SK-N-SH treated with all-trans-retinoic acid at 6 μM for 48 hours (cell line): ENCODE measurements at regions not wholly inside any gene's neighbourhood (a gene's known extent, or its start where the extent isn't known, plus 50 kb on each side); places are given as distances from the start of the nearest gene placed in this dataset.

Experiments used
- ATAC-seq: fragments of 200-7000 bp; cut with Tn5 transposase; 3 replicates; pipeline ENCODE4 v1.9.1; 2020; ENCODE audit warnings: mild to moderate bottlenecking, moderate library complexity
- ARNTL ChIP-seq: fragments of 450-650 bp; formaldehyde crosslinking; IDR thresholded peaks from 2 replicates; pipeline ENCODE4 v1.5.0; 2020; ENCODE audit warnings: low read depth, mild to moderate bottlenecking, moderate library complexity, borderline replicate concordance
- BACH2 ChIP-seq: fragments of 250-450 bp; sonication (Bioruptor Pico); IDR thresholded peaks from 2 replicates; pipeline ENCODE4 v1.9.0; 2021; ENCODE audit warnings: mild to moderate bottlenecking, borderline replicate concordance
- CSDC2 ChIP-seq: fragments of 250-450 bp; sonication (Bioruptor Pico); IDR thresholded peaks from 2 replicates; pipeline ENCODE4 v1.5.0; 2020; ENCODE audit warnings: mild to moderate bottlenecking, moderate library complexity
- ESRRG ChIP-seq: fragments of 250-450 bp; sonication (Bioruptor Pico); IDR thresholded peaks from 2 replicates; pipeline ENCODE4 v1.6.1; 2021; ENCODE audit warnings: mild to moderate bottlenecking
- GLIS3 ChIP-seq: fragments of 250-450 bp; sonication (Bioruptor Pico); IDR thresholded peaks from 2 replicates; pipeline ENCODE4 v1.5.0; 2020; ENCODE audit warnings: mild to moderate bottlenecking, moderate library complexity
- ISL1 ChIP-seq: fragments of 250-450 bp; sonication (Bioruptor Pico); IDR thresholded peaks from 2 replicates; pipeline ENCODE4 v2.1.2; 2022; ENCODE audit warnings: mild to moderate bottlenecking, moderate library complexity
- OSR1 ChIP-seq: fragments of 250-450 bp; sonication (Bioruptor Pico); IDR thresholded peaks from 2 replicates; pipeline ENCODE4 v1.8.0; 2022; ENCODE audit warnings: moderate library complexity, mild to moderate bottlenecking, inconsistent platforms
- PPARA ChIP-seq: fragments of 250-450 bp; sonication (Bioruptor Pico); IDR thresholded peaks from 2 replicates; pipeline ENCODE4 v1.5.0; 2020; ENCODE audit warnings: mild to moderate bottlenecking, borderline replicate concordance
- SNAI2 ChIP-seq: fragments of 250-450 bp; sonication (Bioruptor Pico); IDR thresholded peaks from 2 replicates; pipeline ENCODE4 v1.5.0; 2020; ENCODE audit warnings: mild to moderate bottlenecking, moderate library complexity
- TCF4 ChIP-seq: fragments of 250-450 bp; sonication (Bioruptor Pico); IDR thresholded peaks from 2 replicates; pipeline ENCODE4 v1.8.0; 2021; ENCODE audit warnings: mild to moderate bottlenecking, moderate library complexity, borderline replicate concordance
- TOX ChIP-seq: fragments of 250-450 bp; sonication (Bioruptor Pico); IDR thresholded peaks from 2 replicates; pipeline ENCODE4 v1.8.0; 2021; ENCODE audit warnings: mild to moderate bottlenecking, moderate library complexity, borderline replicate concordance
- ZC3H10 ChIP-seq: fragments of 250-450 bp; sonication (Bioruptor Pico); IDR thresholded peaks from 2 replicates; pipeline ENCODE4 v1.5.1; 2021; ENCODE audit warnings: mild to moderate bottlenecking, moderate library complexity
- ZFP3 ChIP-seq: fragments of 250-450 bp; sonication (Bioruptor Pico); IDR thresholded peaks from 2 replicates; pipeline ENCODE4 v1.5.0; 2020; ENCODE audit warnings: mild to moderate bottlenecking, moderate library complexity
- ZFP30 ChIP-seq: fragments of 450-650 bp; formaldehyde crosslinking; IDR thresholded peaks from 2 replicates; pipeline ENCODE4 v1.5.0; 2022; ENCODE audit warnings: mild to moderate bottlenecking, moderate library complexity
- ZNF565 ChIP-seq: fragments of 450-650 bp; formaldehyde crosslinking; conservative IDR thresholded peaks from 2 replicates; pipeline ENCODE4 v1.5.0; 2020; ENCODE audit warnings: low read depth, mild to moderate bottlenecking, moderate library complexity
- ZNF70 ChIP-seq: fragments of 450-650 bp; formaldehyde crosslinking; IDR thresholded peaks from 2 replicates; pipeline ENCODE4 v1.5.0; 2020; ENCODE audit warnings: mild to moderate bottlenecking, moderate library complexity
- ZNF8 ChIP-seq: fragments of 450-650 bp; formaldehyde crosslinking; IDR thresholded peaks from 2 replicates; pipeline ENCODE4 v1.5.0; 2020; ENCODE audit warnings: mild to moderate bottlenecking, moderate library complexity
- TF ChIP-seq, protein P1 (sequence below): fragments of 250-450 bp; sonication (Bioruptor Pico); IDR thresholded peaks from 2 replicates; pipeline ENCODE4 v1.5.1; 2020; ENCODE audit warnings: low read depth, mild to moderate bottlenecking, moderate library complexity
- TF ChIP-seq, protein P2 (sequence below): fragments of 250-450 bp; sonication (Bioruptor Pico); IDR thresholded peaks from 2 replicates; pipeline ENCODE4 v1.8.0; 2021; ENCODE audit warnings: low read depth, mild to moderate bottlenecking, moderate library complexity, borderline replicate concordance
- TF ChIP-seq, protein P3 (sequence below): fragments of 250-450 bp; sonication (Bioruptor Pico); IDR thresholded peaks from 2 replicates; pipeline ENCODE4 v1.5.1; 2021; ENCODE audit warnings: mild to moderate bottlenecking, moderate library complexity
- TF ChIP-seq, protein P4 (sequence below): fragments of 250-450 bp; sonication (Bioruptor Pico); IDR thresholded peaks from 2 replicates; pipeline ENCODE4 v1.8.0; 2020; ENCODE audit warnings: mild to moderate bottlenecking, moderate library complexity, borderline replicate concordance
- TF ChIP-seq, protein P5 (sequence below): fragments of 250-450 bp; sonication (Bioruptor Pico); IDR thresholded peaks from 2 replicates; pipeline ENCODE4 v1.5.0; 2020; ENCODE audit warnings: mild to moderate bottlenecking, moderate library complexity

DNA sequence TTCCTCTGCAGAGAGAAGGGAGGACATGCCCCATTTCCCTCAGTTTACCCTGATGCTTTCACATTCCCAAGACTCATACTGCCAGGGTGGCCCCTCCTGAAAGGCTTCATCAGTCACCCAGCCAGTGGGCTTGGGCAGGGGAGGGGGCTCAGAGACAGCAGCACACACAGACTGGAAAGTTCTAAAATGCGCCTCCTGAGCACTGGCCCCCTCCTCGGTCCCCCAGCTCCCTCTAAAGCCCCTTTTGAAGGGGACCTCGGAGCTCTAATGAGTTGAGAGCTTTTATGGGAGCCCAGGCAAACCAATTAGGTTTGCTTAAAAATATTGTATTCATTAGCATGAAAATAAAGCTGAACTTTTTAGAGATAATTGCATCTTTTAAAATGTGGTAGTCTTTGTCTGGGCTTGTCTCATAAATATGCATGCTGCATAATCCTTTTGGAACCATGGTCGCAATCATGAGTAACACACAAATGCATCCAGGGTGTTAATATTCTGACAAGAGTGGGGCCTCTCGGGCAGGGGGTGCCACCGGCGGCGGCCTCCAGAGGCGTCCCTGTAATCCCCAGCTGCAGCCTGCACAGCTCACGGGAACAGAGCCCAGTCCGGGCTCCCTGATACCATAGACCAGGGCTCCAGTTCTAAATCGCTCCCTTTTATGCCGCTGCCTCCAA lies 78.5 kb downstream of the RPLP1 start:
- ATAC-seq, result no peak
- TF ChIP-seq ARNTL, result no peak
- TF ChIP-seq ZFP3, result no peak
- no peak for TF ChIP-seq GLIS3
- TF ChIP-seq ZFP30 (CRISPR knock-in tag), result no peak
- no peak for TF ChIP-seq SNAI2 (CRISPR knock-in tag)
- no peak for TF ChIP-seq BACH2
- TF ChIP-seq, protein P1, sequence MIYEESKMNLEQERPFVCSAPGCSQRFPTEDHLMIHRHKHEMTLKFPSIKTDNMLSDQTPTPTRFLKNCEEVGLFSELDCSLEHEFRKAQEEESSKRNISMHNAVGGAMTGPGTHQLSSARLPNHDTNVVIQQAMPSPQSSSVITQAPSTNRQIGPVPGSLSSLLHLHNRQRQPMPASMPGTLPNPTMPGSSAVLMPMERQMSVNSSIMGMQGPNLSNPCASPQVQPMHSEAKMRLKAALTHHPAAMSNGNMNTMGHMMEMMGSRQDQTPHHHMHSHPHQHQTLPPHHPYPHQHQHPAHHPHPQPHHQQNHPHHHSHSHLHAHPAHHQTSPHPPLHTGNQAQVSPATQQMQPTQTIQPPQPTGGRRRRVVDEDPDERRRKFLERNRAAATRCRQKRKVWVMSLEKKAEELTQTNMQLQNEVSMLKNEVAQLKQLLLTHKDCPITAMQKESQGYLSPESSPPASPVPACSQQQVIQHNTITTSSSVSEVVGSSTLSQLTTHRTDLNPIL (CRISPR knock-in tag), result no peak
- TF ChIP-seq, protein P2, sequence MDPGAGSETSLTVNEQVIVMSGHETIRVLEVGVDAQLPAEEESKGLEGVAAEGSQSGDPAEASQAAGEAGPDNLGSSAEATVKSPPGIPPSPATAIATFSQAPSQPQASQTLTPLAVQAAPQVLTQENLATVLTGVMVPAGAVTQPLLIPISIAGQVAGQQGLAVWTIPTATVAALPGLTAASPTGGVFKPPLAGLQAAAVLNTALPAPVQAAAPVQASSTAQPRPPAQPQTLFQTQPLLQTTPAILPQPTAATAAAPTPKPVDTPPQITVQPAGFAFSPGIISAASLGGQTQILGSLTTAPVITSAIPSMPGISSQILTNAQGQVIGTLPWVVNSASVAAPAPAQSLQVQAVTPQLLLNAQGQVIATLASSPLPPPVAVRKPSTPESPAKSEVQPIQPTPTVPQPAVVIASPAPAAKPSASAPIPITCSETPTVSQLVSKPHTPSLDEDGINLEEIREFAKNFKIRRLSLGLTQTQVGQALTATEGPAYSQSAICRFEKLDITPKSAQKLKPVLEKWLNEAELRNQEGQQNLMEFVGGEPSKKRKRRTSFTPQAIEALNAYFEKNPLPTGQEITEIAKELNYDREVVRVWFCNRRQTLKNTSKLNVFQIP, result no peak
- TF ChIP-seq ZNF70 (CRISPR knock-in tag), result no peak
- TF ChIP-seq CSDC2 (CRISPR knock-in tag), result no peak
- TF ChIP-seq ISL1 (CRISPR knock-in tag), result no peak
- TF ChIP-seq PPARA, result no peak
- TF ChIP-seq, protein P3, sequence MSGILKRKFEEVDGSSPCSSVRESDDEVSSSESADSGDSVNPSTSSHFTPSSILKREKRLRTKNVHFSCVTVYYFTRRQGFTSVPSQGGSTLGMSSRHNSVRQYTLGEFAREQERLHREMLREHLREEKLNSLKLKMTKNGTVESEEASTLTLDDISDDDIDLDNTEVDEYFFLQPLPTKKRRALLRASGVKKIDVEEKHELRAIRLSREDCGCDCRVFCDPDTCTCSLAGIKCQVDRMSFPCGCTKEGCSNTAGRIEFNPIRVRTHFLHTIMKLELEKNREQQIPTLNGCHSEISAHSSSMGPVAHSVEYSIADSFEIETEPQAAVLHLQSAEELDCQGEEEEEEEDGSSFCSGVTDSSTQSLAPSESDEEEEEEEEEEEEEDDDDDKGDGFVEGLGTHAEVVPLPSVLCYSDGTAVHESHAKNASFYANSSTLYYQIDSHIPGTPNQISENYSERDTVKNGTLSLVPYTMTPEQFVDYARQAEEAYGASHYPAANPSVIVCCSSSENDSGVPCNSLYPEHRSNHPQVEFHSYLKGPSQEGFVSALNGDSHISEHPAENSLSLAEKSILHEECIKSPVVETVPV (CRISPR knock-in tag), result no peak
- no peak for TF ChIP-seq ESRRG (CRISPR knock-in tag)
- no peak for TF ChIP-seq ZNF565 (CRISPR knock-in tag)
- TF ChIP-seq, protein P4, sequence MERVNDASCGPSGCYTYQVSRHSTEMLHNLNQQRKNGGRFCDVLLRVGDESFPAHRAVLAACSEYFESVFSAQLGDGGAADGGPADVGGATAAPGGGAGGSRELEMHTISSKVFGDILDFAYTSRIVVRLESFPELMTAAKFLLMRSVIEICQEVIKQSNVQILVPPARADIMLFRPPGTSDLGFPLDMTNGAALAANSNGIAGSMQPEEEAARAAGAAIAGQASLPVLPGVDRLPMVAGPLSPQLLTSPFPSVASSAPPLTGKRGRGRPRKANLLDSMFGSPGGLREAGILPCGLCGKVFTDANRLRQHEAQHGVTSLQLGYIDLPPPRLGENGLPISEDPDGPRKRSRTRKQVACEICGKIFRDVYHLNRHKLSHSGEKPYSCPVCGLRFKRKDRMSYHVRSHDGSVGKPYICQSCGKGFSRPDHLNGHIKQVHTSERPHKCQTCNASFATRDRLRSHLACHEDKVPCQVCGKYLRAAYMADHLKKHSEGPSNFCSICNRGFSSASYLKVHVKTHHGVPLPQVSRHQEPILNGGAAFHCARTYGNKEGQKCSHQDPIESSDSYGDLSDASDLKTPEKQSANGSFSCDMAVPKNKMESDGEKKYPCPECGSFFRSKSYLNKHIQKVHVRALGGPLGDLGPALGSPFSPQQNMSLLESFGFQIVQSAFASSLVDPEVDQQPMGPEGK (CRISPR knock-in tag), result no peak
- no peak for TF ChIP-seq ZNF8 (CRISPR knock-in tag)
- no peak for TF ChIP-seq TCF4 (CRISPR knock-in tag)
- TF ChIP-seq ZC3H10, result no peak
- TF ChIP-seq TOX (CRISPR knock-in tag), result no peak

- TF ChIP-seq, protein P1 (CRISPR knock-in tag), result no peak
- no peak for TF ChIP-seq TCF4 (CRISPR knock-in tag)
- no peak for TF ChIP-seq CSDC2 (CRISPR knock-in tag)
- TF ChIP-seq PPARA, result no peak
- no peak for TF ChIP-seq ZC3H10
- no peak for ATAC-seq
Measured at GRCh38 chr15:69531665-69532027, 79.0 kb downstream of the RPLP1 start.

- no peak for ATAC-seq
- TF ChIP-seq TOX (CRISPR knock-in tag), result no peak
- TF ChIP-seq ARNTL, result no peak
- TF ChIP-seq ZNF70 (CRISPR knock-in tag), result no peak
- no peak for TF ChIP-seq ISL1 (CRISPR knock-in tag)
- TF ChIP-seq TCF4 (CRISPR knock-in tag), result no peak
- TF ChIP-seq, all 23 proteins: peak for 0
Measured at GRCh38 chr15:69532066-69532465, 79.4 kb downstream of the RPLP1 start.

DNA sequence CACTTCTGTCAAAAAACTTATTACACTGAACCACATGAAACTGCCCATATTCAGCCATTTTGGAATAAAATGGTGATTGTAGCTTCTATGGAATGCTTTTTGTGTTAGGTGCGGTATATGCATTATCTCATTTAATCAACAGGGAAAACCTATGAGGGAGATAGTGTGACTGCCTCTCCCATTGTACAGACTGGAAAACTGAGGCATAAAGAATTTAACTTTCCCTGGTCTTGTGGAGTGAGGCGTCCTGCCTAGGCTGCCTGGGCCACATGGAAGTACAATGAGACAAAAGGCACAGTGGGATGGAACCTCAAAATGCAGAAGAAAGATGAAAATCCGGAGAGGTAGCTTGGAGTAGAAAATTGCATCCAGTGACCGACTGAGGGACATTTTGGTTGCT lies 80.2 kb downstream of the RPLP1 start:
- TF ChIP-seq ZNF565 (CRISPR knock-in tag) (no peak), OSR1 (CRISPR knock-in tag) (no peak), TCF4 (CRISPR knock-in tag) (no peak), CSDC2 (CRISPR knock-in tag) (no peak), ARNTL (no peak), BACH2 (no peak)
- TF ChIP-seq, protein P5, sequence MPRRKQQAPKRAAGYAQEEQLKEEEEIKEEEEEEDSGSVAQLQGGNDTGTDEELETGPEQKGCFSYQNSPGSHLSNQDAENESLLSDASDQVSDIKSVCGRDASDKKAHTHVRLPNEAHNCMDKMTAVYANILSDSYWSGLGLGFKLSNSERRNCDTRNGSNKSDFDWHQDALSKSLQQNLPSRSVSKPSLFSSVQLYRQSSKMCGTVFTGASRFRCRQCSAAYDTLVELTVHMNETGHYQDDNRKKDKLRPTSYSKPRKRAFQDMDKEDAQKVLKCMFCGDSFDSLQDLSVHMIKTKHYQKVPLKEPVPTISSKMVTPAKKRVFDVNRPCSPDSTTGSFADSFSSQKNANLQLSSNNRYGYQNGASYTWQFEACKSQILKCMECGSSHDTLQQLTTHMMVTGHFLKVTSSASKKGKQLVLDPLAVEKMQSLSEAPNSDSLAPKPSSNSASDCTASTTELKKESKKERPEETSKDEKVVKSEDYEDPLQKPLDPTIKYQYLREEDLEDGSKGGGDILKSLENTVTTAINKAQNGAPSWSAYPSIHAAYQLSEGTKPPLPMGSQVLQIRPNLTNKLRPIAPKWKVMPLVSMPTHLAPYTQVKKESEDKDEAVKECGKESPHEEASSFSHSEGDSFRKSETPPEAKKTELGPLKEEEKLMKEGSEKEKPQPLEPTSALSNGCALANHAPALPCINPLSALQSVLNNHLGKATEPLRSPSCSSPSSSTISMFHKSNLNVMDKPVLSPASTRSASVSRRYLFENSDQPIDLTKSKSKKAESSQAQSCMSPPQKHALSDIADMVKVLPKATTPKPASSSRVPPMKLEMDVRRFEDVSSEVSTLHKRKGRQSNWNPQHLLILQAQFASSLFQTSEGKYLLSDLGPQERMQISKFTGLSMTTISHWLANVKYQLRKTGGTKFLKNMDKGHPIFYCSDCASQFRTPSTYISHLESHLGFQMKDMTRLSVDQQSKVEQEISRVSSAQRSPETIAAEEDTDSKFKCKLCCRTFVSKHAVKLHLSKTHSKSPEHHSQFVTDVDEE (CRISPR knock-in tag), result no peak
- ATAC-seq, result no peak
